ENCODE measurements at regions not wholly inside any gene's neighbourhood (a gene's known extent, or its start where the extent isn't known, plus 50 kb on each side); places are given as distances from the start of the nearest gene placed in this dataset.

DNA sequence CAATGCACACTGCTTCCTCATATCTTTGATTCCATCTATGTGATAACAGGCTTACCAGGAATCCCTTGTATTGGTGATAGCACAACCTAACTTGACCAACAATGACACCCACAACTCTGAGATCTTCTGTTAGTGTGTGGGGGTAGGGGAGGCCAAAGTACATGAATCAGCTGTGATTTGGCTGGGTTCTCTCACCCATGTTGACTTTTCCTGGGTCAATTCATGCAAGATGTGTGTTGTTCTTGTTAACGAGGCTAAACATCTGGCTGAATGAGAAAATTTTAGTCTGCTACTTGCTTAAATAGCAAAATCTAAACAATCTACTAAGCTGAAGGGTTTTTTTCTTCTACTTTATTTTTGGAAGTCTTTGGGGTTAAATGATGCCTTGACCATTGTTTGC lies 341.2 kb upstream of the SLC14A2 start:
- DNase-seq, result no peak

GRCh38 chr18:45275367-45276113 lies 339.7 kb upstream of the SLC14A2 start:
- DNase-seq, result no peak

GRCh38 chr18:45276878-45277277 lies 338.4 kb upstream of the SLC14A2 start:
- DNase-seq, result no peak

DNA sequence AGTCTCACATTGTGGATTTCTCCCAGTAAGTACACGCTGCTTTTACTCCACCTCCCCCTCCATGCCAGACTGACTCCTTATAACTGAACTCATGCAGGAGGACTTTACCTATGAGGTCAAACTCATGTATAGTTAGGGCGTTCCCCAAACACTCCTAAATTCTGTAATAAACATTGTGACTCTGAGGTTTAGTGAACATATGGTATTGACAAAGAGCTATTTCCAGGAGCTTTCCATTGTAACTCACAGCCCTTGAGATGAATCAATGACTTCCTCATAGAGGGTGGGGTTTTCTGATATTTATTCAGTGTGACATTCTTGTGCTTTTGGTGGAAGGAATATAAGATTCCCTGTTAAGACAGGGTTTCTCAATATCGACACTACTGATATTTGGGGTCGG lies 337.4 kb upstream of the SLC14A2 start:
- DNase-seq, result no peak

DNA sequence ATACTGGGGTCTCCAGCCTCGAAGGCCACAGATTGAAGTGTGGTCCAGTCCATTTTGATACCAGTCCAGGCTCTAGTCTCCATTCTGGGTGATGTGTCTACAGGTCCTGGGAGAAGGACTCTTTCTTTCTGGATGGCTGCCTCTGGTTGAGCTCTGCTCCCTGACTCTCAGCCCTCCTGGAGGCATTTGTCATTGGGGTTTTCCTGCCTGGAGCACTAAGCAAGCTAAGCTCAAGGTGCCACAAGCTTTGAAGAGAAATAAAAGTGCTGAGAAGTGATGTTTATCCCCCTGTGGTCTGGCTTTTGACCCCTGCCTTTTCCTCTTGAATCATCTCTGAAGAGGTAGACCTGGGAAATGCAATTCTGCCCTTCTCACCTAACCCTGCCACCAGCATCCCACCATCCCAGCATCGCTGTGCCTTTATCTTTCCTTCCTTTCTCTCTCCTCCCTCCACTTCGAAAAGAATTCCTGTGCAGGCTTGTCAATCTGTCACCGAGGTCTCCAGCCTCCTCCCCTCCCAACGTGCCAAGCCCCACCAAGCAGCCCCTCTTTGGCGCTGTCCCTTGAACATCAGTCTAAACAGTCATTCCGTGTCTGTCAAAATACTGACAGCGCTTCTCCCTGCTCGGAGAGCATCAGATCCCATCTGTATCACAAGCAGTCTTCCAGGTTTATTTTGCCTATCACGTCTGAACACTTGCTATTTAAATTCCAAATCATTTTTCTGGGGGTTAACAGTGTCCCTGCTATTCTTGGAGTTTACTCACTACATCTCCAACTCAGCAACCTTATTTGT lies 334.6 kb upstream of the SLC14A2 start:
- DNase-seq, result no peak

DNA sequence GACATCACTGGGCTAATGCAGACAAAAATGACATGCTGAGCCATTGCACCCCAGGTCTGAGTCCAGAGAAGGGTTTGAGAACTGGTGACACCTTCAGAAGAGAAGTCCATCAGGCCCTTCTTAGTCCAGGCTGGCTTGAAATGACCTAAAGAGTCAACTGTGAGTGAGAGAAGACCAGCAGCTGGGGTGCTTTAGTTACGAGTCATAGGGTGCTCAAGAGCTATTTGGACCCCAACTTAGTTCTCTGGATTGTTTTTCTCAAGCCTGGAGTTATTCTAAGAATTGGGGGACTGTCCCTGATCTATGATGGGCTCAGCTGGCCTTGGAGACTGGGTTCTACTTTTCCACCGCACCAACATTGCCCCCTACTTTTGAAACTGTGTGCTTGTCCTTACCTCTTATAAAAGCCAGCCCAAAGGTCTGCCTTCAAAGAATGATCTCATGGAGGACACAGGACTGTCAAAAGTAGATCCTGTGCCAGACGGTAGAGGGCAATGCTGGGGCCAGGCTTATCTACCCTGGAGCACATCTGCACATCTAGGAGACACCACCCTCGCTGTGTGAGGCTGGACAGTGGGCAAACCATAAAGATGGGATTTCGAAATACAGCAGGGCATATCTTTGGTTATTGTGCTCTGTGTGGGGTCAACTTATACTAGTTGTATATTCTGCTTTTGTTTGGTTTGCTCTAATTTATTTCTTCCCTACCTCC lies 333.0 kb upstream of the SLC14A2 start:
- no peak for DNase-seq

DNA sequence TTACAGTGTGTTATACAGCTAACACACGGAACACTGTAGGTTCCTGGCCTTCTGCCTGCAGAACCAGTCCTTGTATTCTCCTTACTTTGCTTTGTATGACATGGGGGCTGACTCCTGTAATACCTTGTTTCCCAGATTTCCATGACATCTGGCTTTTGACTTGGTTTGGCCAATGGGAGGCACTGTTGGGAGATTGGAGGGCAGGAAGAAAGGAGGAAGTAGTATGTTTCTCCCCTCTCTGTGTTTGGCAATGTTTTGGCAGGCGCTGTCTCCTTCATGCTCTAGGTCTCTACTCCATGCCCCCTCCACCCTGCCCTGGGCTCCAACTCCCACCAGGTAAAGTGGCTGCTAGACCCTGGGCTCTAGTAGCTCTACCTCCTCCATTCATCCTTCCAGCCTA lies 331.1 kb upstream of the SLC14A2 start:
- DNase-seq, result no peak

- DNase-seq, result no peak
Observed at GRCh38 chr18:45284851-45285250, 330.4 kb upstream of the SLC14A2 start.

- DNase-seq, result no peak
Observed at GRCh38 chr18:45285251-45285650, 330.0 kb upstream of the SLC14A2 start.

- DNase-seq, result no peak
Observed at GRCh38 chr18:45286431-45286830, 328.8 kb upstream of the SLC14A2 start.

GRCh38 chr18:45287531-45287930 lies 327.7 kb upstream of the SLC14A2 start:
- DNase-seq, result no peak

GRCh38 chr18:45290364-45290763 lies 324.9 kb upstream of the SLC14A2 start:
- DNase-seq, result no peak

- no peak for DNase-seq
Observed at GRCh38 chr18:45291621-45292615, 323.4 kb upstream of the SLC14A2 start.

- no peak for DNase-seq
Observed at GRCh38 chr18:45295388-45295787, 319.9 kb upstream of the SLC14A2 start.

GRCh38 chr18:45298986-45299385 lies 316.3 kb upstream of the SLC14A2 start:
- DNase-seq, result no peak

DNA sequence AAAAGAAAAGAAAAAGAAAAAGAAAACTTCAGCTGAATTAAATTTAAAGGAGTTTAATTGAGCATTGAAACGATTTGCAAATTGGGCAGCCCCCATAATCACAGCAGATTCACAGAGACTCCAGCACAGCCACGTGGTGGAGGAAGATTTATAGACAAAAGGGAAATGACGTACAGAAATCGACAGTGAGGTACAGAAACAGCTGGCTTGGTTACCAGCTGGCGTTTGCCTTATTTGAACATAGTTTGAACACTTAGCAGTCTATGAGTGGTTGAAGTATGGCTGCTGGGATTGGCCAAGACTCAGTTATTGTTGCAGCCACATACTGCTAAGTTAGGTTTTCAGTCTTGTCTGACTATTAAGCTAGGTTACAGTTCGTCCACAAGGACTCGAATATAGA lies 312.2 kb upstream of the SLC14A2 start:
- no peak for DNase-seq

DNA sequence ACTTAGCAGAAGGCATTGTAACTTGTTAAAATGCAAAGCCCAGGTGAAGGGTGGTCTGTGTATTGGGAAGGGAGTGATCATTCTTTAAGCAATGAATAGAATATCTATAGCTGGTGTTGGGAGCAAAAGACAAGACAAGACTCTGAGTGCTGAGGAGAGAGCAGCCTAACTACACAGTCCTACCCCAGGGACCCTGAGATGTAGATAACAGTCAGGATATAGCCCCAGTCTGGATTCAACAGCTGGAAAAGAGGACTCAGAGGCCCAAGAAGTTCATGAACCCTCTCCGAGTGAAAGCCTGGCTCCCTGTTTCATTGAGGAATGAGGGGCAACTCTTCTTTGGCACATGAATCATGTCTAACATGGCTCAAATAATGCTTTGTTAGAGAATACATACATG lies 310.7 kb upstream of the SLC14A2 start:
- no peak for DNase-seq

DNA sequence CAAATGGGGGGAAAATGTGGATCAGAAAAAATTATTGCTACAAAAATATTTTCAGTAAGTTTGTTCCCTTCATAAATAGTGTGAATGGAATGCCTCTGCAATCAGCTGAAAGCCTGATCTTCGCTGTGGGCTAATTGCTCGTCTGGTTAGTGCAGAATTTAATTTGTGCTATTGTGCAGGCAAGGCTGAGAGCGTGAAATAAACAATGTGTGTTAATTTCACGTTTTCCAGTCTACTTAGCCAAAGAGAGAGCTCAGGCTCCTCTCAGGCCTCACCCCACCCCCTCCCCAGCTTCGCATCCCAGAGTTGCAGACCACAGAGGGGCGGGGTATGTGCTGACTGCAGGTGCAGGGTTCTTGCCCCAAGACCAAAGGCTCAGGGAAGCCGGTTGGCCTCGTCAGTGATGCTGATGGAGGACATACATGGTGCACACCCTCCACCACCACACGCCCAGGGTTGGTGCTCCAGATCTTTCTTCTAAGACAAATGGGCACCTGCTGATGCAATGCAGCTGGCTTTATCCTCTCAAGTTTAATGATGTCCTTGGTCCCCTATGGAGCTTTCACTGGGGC lies 302.6 kb upstream of the SLC14A2 start:
- no peak for DNase-seq

- DNase-seq, result no peak
Observed at GRCh38 chr18:45316127-45316526, 299.1 kb upstream of the SLC14A2 start.

GRCh38 chr18:45317948-45318640 lies 297.2 kb upstream of the SLC14A2 start:
- no peak for DNase-seq

DNA sequence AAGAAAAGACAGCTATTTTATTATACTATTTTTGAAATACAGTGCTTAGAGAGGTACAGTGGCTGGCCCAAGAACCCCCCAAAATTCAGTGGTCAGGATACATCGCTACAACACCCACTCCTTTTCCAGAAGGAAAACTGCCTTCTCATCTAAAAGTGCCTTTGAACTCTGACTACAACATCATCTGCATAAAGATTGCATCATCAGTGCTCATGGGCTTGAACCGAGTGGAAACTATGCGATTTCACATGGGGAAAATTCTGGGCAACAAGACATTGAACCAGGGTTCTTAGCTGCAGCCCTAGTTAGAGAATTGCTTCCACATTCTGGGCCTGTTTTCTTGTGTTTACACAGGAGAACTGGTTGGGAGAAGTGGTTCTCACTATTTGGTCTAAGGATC lies 294.6 kb upstream of the SLC14A2 start:
- DNase-seq, result no peak

DNA sequence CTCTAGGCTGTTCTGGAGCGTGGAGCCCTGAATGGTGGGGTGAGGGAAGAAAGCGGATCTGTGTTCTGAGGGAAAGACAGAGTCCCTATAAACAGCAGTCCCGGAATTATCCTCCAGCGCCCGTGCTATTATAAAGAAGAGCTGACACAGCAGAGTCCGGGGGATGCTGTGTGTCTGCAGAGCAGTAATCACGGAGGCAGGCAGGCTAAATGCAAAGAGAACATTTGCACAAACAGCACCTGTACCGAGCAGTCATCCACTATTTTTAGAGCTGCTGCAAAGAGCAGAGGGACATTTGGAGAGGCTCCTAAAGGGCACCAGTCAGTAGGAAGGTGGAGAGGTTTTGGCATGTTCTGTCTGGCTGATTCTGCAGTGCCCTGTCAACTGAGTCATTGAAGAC lies 293.8 kb upstream of the SLC14A2 start:
- no peak for DNase-seq
